ENCODE measurements at regions not wholly inside any gene's neighbourhood (a gene's known extent, or its start where the extent isn't known, plus 50 kb on each side); places are given as distances from the start of the nearest gene placed in this dataset.

DNA sequence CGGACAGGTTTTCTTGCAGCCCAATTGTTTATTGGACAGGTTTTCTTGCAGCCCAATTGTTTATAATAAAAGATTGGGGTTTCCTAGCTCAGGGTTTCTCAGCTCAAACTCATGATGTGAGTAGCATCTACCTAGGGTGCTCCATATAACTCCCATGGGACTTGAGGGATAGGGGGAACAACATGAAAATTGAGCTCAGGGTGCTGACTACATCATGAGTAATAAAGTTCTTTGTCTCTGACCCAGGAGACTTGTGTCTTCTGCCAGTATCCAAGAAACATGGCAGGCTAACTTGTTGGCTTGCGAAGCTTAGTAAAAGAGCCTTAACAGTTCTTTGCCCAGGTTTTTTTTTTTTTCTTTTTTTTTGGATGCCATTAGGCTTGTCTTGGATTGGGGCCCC lies 59.2 kb upstream of the MYCBP2 start:
- Histone ChIP-seq H3K9me3 (no peaks in the 10 kb centered on the region), H3K27me3 (no peaks in the 10 kb centered on the region), H3K4me3 (no peak overlapping the region), H3K4me1 (no peaks in the 10 kb centered on the region), H3K27ac (no peak overlapping the region), H3K36me3 (no peaks in the 10 kb centered on the region)
- ATAC-seq (no peak), FAIRE-seq (no peak), DNase-seq (no peak)
- intact Hi-C loops (cut with DNase I): no loop called here
- 36% methylated on average over 2 of the region's 2 CpGs for WGBS, 2 donors
- TF ChIP-seq, protein P1, sequence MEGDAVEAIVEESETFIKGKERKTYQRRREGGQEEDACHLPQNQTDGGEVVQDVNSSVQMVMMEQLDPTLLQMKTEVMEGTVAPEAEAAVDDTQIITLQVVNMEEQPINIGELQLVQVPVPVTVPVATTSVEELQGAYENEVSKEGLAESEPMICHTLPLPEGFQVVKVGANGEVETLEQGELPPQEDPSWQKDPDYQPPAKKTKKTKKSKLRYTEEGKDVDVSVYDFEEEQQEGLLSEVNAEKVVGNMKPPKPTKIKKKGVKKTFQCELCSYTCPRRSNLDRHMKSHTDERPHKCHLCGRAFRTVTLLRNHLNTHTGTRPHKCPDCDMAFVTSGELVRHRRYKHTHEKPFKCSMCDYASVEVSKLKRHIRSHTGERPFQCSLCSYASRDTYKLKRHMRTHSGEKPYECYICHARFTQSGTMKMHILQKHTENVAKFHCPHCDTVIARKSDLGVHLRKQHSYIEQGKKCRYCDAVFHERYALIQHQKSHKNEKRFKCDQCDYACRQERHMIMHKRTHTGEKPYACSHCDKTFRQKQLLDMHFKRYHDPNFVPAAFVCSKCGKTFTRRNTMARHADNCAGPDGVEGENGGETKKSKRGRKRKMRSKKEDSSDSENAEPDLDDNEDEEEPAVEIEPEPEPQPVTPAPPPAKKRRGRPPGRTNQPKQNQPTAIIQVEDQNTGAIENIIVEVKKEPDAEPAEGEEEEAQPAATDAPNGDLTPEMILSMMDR (IDR thresholded peaks at IDR 0.05): no peak

DNA sequence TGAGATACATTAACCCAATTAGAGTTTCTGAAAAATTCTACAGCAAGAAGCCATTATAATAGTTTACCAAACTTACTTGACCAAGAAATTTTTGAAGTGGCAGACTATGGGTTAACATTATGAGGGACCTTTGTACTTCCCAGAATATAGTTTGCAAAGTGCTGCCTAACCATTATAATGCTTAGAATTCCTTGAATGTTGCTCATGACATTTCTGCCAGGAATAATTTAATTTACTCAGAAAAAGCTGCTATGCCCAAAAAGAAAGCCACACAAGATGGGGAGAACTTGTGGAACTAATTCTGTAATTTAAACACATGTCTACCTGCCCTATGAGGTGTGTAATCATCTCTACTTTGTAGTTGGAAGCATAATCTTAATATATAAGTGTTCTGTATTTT lies 58.1 kb upstream of the MYCBP2 start:
- DNase-seq (no peak), ATAC-seq (no peak), FAIRE-seq (no peak)
- intact Hi-C loops (cut with DNase I): no loop called here
- H3K4me1 ChIP-seq: no peaks in the 10 kb centered on the region
- TF ChIP-seq, protein P1 (IDR thresholded peaks at IDR 0.05): no peak
- H3K27ac ChIP-seq: no peak overlapping the region
- H3K9me3 ChIP-seq: no peaks in the 10 kb centered on the region
- H3K27me3 ChIP-seq: no peaks in the 10 kb centered on the region
- no peak overlapping the region for H3K4me3 ChIP-seq
- H3K36me3 ChIP-seq: no peaks in the 10 kb centered on the region

DNA sequence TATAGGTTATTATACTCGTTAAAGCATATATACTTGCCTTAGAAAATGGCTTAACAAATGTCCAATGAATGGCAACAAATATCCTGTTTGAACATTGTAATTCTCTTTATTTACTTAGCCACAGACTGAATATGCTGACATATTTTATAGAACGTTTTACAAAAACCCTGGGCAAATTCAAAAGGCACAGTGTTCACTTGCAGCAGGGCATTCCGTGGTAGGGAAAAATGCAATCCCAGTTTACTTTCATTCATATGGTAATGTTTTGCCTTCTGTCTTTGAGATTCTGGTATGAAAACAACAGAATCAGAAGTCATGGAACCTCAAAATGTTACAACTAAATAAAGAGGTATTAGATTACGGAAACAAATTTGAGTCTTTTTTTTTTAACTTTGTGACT lies 56.2 kb upstream of the MYCBP2 start:
- no peak for DNase-seq
- Histone ChIP-seq H3K36me3 (no peaks in the 10 kb centered on the region), H3K9me3 (no peaks in the 10 kb centered on the region), H3K4me1 (no peaks in the 10 kb centered on the region), H3K27ac (no peak overlapping the region), H3K27me3 (no peaks in the 10 kb centered on the region), H3K4me3 (no peak overlapping the region)
- no peak for FAIRE-seq
- ATAC-seq: no peak
- intact Hi-C loops (cut with DNase I): no loop called here
- TF ChIP-seq, protein P1 (IDR thresholded peaks at IDR 0.05): no peak
- 72 to 74% methylated on average over 4 of the region's 4 CpGs for WGBS, 2 donors

DNA sequence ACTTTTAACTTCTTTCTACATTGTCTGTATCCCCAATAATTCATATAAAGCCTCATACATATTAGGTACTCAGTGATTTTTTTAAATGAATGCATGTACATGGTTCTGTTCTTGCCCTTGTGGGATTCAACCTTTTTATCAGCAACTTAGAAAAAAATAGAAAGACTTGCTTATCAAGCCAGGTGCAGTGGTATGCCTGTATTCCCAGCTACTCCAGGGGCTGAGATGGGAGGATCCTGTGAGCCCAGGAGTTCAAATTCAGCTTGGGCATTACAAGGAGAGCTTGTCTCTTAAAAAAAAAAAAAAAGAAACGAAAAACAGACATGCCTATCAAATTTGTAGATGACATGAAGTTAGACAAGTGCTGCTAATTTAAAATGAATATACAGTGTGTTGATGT lies 54.2 kb upstream of the MYCBP2 start:
- no peak for FAIRE-seq
- Histone ChIP-seq H3K27me3 (no peaks in the 10 kb centered on the region), H3K36me3 (no peaks in the 10 kb centered on the region), H3K27ac (no peak overlapping the region), H3K4me1 (no peaks in the 10 kb centered on the region), H3K9me3 (no peaks in the 10 kb centered on the region), H3K4me3 (no peak overlapping the region)
- ATAC-seq: peak; percentile 40 to 85 (median 62)
- peak in 1 of 6 donors; percentile 23 for DNase-seq
- TF ChIP-seq, protein P1 (IDR thresholded peaks at IDR 0.05): no peak
- 23 to 25% methylated on average over 1 of the region's 1 CpG for WGBS, 2 donors
- intact Hi-C loops (cut with DNase I): no loop called here

DNA sequence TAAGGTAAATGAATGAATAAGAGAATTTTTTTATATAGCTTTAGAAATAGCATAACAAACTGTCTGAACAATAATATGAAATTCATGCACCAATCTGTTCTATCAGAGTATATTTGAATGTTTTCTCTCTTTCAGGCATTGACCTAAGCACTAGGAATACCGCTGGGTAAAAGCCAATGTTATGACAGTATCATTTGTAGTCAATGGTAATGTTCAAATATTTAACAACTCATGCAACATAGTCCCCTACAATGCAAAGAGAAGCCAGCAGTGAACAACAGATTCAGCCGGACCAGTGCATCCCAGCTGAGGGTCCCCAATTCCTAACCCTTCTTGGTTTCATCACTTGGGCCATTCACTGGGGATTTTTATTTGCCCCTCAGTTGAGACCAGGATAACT lies 52.6 kb upstream of the MYCBP2 start:
- Histone ChIP-seq H3K4me1 (no peaks in the 10 kb centered on the region), H3K27me3 (no peaks in the 10 kb centered on the region), H3K9me3 (no peaks in the 10 kb centered on the region), H3K27ac (no peak overlapping the region), H3K4me3 (no peak overlapping the region), H3K36me3 (no peaks in the 10 kb centered on the region)
- ATAC-seq: peak in 3 of 4 donors; percentile 29 to 67 (median 64)
- intact Hi-C loops (cut with DNase I): no loop called here
- no peak for DNase-seq
- no peak for FAIRE-seq
- 36 to 37% methylated on average over 2 of the region's 2 CpGs for WGBS, 2 donors
- TF ChIP-seq, protein P1 (IDR thresholded peaks at IDR 0.05): no peak

Measured in pancreas (tissue), 10 donors.